Smooth muscle cell (in vitro differentiated cells): ENCODE measurements at regions not wholly inside any gene's neighbourhood (a gene's known extent, or its start where the extent isn't known, plus 50 kb on each side); places are given as distances from the start of the nearest gene placed in this dataset.

Experiments used
- DNase-seq: peaks from one replicate; lab custom pipeline; 2025; ENCODE audit not compliant: unreplicated experiment; lab: John Stamatoyannopoulos, UW
- H2AFZ ChIP-seq: fragments of 200-600 bp; sonication (generic); 2 replicates; pipeline ENCODE4 v1.6.0; 2016; ENCODE audit warnings: antibody characterized with exemption, low read depth, mild to moderate bottlenecking
- H3F3A ChIP-seq: fragments of 200-600 bp; sonication (generic); 2 replicates; pipeline ENCODE4 v1.6.0; 2017; ENCODE audit warnings: antibody characterized with exemption, low read depth
- H3K27ac ChIP-seq: fragments of 200-600 bp; sonication (generic); 2 replicates; pipeline ENCODE4 v1.5.1; 2016; ENCODE audit warnings: low read depth, mild to moderate bottlenecking
- H3K27me3 ChIP-seq: fragments of 200-600 bp; sonication (generic); 2 replicates; pipeline ENCODE4 v1.6.1; 2016; ENCODE audit warnings: low read depth, mild to moderate bottlenecking
- H3K36me3 ChIP-seq: fragments of 200-600 bp; sonication (generic); 2 replicates; pipeline ENCODE4 v1.5.1; 2016; ENCODE audit warnings: low read depth
- H3K4me1 ChIP-seq: fragments of 200-600 bp; sonication (generic); 2 replicates; pipeline ENCODE4 v1.5.1; 2016; ENCODE audit warnings: low read depth
- H3K4me2 ChIP-seq: fragments of 200-600 bp; sonication (generic); 2 replicates; pipeline ENCODE4 v1.6.0; 2016; ENCODE audit warnings: mild to moderate bottlenecking
- H3K4me3 ChIP-seq: fragments of 200-600 bp; sonication (generic); 2 replicates; pipeline ENCODE4 v1.5.1; 2016; ENCODE audit warnings: mild to moderate bottlenecking
- H3K79me2 ChIP-seq: fragments of 200-600 bp; sonication (generic); 2 replicates; pipeline ENCODE4 v1.6.0; 2016; ENCODE audit warnings: low read depth, mild to moderate bottlenecking
- H3K9ac ChIP-seq: fragments of 200-600 bp; sonication (generic); 2 replicates; pipeline ENCODE4 v1.6.0; 2016; ENCODE audit warnings: low read depth
- H3K9me3 ChIP-seq: fragments of 200-600 bp; sonication (generic); replicated peaks from 2 replicates; pipeline ENCODE4 v1.5.1; 2016; ENCODE audit warnings: low read depth
- H4K20me1 ChIP-seq: fragments of 200-600 bp; sonication (generic); 2 replicates; pipeline ENCODE4 v1.6.0; 2016; ENCODE audit warnings: low read depth
- WGBS: methylation state at CpG from one replicate; pipeline ENCODE4 v1.1.7; 2016; ENCODE audit warnings: low lambda C conversion rate; 5-methylcytosine and 5-hydroxymethylcytosine counted together
- TF ChIP-seq, protein P1 (sequence below): fragments of 200-600 bp; sonication (generic); IDR thresholded peaks from 2 replicates; pipeline ENCODE4 v1.5.1; 2017; ENCODE audit warnings: borderline replicate concordance, mild to moderate bottlenecking, antibody characterized with exemption; ENCODE audit not compliant: insufficient read depth, poor library complexity, severe bottlenecking

DNA sequence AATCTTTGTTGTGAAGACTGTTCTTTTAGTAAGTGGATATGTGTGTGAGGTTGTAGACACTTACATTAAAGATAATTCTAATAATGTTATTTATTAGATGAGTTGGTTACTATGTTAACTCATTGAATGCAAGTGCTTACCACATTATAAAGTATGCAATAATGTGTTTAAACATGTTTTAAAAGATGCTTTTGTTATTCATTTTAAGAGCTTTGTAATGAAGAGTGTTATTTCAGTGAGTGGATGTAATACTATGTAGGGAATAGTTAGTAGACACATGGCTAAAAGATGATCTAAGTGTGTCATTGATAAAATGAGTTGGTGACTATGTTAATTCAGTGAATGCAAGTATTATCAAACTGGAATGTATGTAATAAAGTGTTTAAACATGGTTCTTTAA, 70.0 kb upstream of the VOPP1 start:
- no peaks in the 10 kb centered on the region for H3K79me2 ChIP-seq
- no peak overlapping the region for H3K27ac ChIP-seq
- H3K27me3 ChIP-seq: no peaks in the 10 kb centered on the region
- no peaks in the 10 kb centered on the region for H4K20me1 ChIP-seq
- TF ChIP-seq, protein P1, sequence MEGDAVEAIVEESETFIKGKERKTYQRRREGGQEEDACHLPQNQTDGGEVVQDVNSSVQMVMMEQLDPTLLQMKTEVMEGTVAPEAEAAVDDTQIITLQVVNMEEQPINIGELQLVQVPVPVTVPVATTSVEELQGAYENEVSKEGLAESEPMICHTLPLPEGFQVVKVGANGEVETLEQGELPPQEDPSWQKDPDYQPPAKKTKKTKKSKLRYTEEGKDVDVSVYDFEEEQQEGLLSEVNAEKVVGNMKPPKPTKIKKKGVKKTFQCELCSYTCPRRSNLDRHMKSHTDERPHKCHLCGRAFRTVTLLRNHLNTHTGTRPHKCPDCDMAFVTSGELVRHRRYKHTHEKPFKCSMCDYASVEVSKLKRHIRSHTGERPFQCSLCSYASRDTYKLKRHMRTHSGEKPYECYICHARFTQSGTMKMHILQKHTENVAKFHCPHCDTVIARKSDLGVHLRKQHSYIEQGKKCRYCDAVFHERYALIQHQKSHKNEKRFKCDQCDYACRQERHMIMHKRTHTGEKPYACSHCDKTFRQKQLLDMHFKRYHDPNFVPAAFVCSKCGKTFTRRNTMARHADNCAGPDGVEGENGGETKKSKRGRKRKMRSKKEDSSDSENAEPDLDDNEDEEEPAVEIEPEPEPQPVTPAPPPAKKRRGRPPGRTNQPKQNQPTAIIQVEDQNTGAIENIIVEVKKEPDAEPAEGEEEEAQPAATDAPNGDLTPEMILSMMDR: no peak
- no peak for DNase-seq
- no peaks in the 10 kb centered on the region for H3K36me3 ChIP-seq
- no peak overlapping the region for H2AFZ ChIP-seq
- H3K9ac ChIP-seq: no peak overlapping the region
- no peaks in the 10 kb centered on the region for H3K4me1 ChIP-seq
- no peaks in the 10 kb centered on the region for H3F3A ChIP-seq
- no peak overlapping the region for H3K4me2 ChIP-seq
- H3K9me3 ChIP-seq: no peaks in the 10 kb centered on the region
- H3K4me3 ChIP-seq: no peak overlapping the region

DNA sequence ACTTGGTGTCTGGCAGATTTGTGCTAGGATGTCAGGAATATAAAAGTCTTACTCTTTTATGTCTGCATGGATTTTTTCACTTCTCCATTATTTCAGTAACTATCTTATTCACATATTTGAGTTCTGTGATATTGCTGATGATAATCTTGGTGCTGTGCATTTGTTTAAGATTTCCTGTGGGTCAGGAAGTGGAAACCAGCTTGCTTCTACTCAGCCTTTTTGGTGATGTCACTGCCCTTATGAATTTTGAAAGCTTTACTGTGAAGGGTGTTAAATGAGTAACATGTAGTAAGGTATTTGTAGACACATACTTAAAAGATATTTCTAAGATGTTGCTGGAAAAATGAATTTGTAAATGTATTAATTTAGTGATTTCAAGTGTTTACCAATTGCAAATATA, 69.5 kb upstream of the VOPP1 start:
- Histone ChIP-seq H3K9me3 (no peaks in the 10 kb centered on the region), H3K4me2 (no peak overlapping the region), H4K20me1 (no peaks in the 10 kb centered on the region), H3K9ac (no peak overlapping the region), H3K4me3 (no peak overlapping the region), H3K36me3 (no peaks in the 10 kb centered on the region), H3K27me3 (no peaks in the 10 kb centered on the region), H2AFZ (no peak overlapping the region), H3K79me2 (no peaks in the 10 kb centered on the region), H3F3A (no peaks in the 10 kb centered on the region), H3K4me1 (no peaks in the 10 kb centered on the region), H3K27ac (no peak overlapping the region)
- DNase-seq: no peak
- TF ChIP-seq, protein P1: no peak

DNA sequence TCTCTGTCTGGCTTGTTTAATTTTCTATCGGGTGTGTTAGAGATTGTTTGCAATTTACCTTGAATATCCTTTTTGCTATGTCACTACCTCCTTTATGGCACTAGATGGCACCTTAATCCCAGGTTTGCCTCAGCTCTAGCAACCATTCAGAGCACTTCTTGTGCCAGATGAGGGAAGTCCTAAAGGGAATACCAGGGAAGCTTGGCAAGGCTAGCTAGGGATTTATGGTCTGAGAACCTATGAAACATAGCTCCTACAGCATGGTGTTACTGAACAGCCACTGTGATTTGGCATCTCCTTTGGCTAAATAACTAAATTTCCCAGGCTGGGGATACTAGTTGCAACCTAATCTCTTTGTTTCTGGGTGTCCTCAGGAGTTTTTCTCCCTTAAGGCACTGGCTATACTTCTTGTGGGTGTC, 69.0 kb upstream of the VOPP1 start:
- 38% methylated on average over 1 of the region's 1 CpG for WGBS
- Histone ChIP-seq H3K27me3 (no peaks in the 10 kb centered on the region), H3K4me1 (no peaks in the 10 kb centered on the region)

DNA sequence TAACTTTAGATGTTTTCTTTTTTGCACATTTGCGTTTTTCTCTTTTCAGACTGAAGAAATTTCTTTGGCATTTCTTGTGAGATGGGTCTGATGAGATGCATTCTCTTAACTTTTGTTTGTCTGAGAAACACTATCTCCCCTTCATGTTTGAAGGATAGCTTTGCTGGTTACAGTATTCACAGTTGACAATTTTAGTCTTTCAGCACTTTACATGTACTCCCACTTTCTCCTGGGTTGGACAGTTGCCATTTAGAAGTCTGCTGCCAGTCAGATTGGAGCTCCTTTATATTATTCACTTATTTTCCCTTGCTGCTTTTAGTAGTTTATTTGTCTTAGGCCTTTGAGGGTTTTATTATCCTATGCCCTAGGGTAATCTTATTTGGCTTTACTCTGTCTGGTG, 67.3 kb upstream of the VOPP1 start:
- Histone ChIP-seq H3K9ac (no peak overlapping the region), H3K9me3 (no peaks in the 10 kb centered on the region), H4K20me1 (no peaks in the 10 kb centered on the region), H2AFZ (no peak overlapping the region), H3F3A (no peaks in the 10 kb centered on the region), H3K4me2 (no peak overlapping the region), H3K79me2 (no peaks in the 10 kb centered on the region), H3K4me1 (no peaks in the 10 kb centered on the region), H3K36me3 (no peaks in the 10 kb centered on the region), H3K27me3 (no peaks in the 10 kb centered on the region), H3K27ac (no peak overlapping the region), H3K4me3 (no peak overlapping the region)
- no peak for DNase-seq
- TF ChIP-seq, protein P1: no peak
- WGBS: 74% methylated on average over 1 of the region's 1 CpG

More for the DNA sequence above, 69.0 kb upstream of the VOPP1 start:
- Histone ChIP-seq H3K9ac (no peak overlapping the region), H3F3A (no peaks in the 10 kb centered on the region), H2AFZ (no peak overlapping the region), H3K4me2 (no peak overlapping the region), H3K9me3 (no peaks in the 10 kb centered on the region), H3K79me2 (no peaks in the 10 kb centered on the region), H3K36me3 (no peaks in the 10 kb centered on the region), H4K20me1 (no peaks in the 10 kb centered on the region), H3K4me3 (no peak overlapping the region), H3K27ac (no peak overlapping the region)
- no peak for DNase-seq
- TF ChIP-seq, protein P1: peak; percentile 70
